HepG2 (cell line): ENCODE measurements at regions not wholly inside any gene's neighbourhood (a gene's known extent, or its start where the extent isn't known, plus 50 kb on each side); places are given as distances from the start of the nearest gene placed in this dataset.

Experiments used
- ATAC-seq: fragments of 200-7000 bp; cut with Tn5 transposase; 3 replicates; pipeline ENCODE4 v1.9.1; 2020; ENCODE audit warnings: mild to moderate bottlenecking, moderate library complexity
- BruUV-seq: library from RNA; stranded (reverse); fragments of 400-500 nt; replicated peaks from 2 replicates; lab custom pipeline; 2021; lab: Mats Ljungman, UMichigan
- CTCF ChIA-PET: fragments of 300-600 bp; formaldehyde crosslinking; extraction: SDS; loops from one replicate; lab custom pipeline; 2021; ENCODE audit warnings: low total read pairs, inconsistent platforms, low intra/inter-chr PET ratio; lab: Yijun Ruan, JAX
- POLR2A ChIA-PET: fragments of 350-600 bp; sonication (Branson Sonifier 250); formaldehyde crosslinking; loops from one replicate; lab custom pipeline; 2020; ENCODE audit warnings: antibody characterized with exemption, inconsistent platforms; lab: Yijun Ruan, JAX
- DNase-seq: peaks from one replicate; pipeline ENCODE4 v3.0.0-alpha.2; 2015; ENCODE audit warnings: low spot score
- FAIRE-seq: peaks from 3 replicates; lab custom pipeline; 2011; peaks lifted over from hg19 to GRCh38; lab: Jason Lieb, UNC
- H2AFZ ChIP-seq: one replicate; pipeline ENCODE4 v1.6.1; 2011; ENCODE audit warnings: low read length, inconsistent platforms
- H3K27ac ChIP-seq: fragments of 300-600 bp; 3 replicates; pipeline ENCODE4 v1.8.0; 2011; ENCODE audit warnings: mixed run types, mild to moderate bottlenecking, mixed read lengths, low read length, inconsistent platforms; ENCODE audit not compliant: insufficient read depth; ENCODE audit errors: extremely low read length
- H3K27me3 ChIP-seq, 2 experiments: fragments of 200-600 bp in 1 of 2; 2 replicates in 1 of 2; 3 replicates in 1 of 2; pipeline versions ENCODE4 v1.6.0 to v1.8.0; 2011; ENCODE audit warnings: low read length in 2 of 2, mild to moderate bottlenecking in 2 of 2, moderate library complexity in 2 of 2, inconsistent platforms in 1 of 2; ENCODE audit not compliant: insufficient read depth in 2 of 2, control insufficient read depth in 1 of 2
- H3K36me3 ChIP-seq, 2 experiments: fragments of 200-600 bp in 1 of 2; replicated peaks in 1 of 2; 2 replicates in 1 of 2; 3 replicates in 1 of 2; pipeline versions ENCODE4 v1.5.1 to v1.8.0; 2011; ENCODE audit warnings: low read length in 2 of 2, inconsistent platforms in 1 of 2; ENCODE audit not compliant: insufficient read depth in 2 of 2, control insufficient read depth in 1 of 2
- H3K4me1 ChIP-seq: 2 replicates; pipeline ENCODE4 v1.5.1; 2012; ENCODE audit warnings: low read length, inconsistent platforms; ENCODE audit not compliant: insufficient read depth
- H3K4me2 ChIP-seq: 2 replicates; pipeline ENCODE4 v1.6.0; 2011; ENCODE audit warnings: low read depth, low read length, inconsistent platforms
- H3K4me3 ChIP-seq, 3 experiments: fragments of 200-600 bp in 1 of 3; sonication (generic), shearing (Covaris generic) in 1 of 3; replicated peaks in 1 of 3; 2 replicates each; pipeline ENCODE4 v1.5.1; 2011 to 2016; ENCODE audit warnings: low read length in 3 of 3, inconsistent platforms in 2 of 3, low read depth in 2 of 3, mild to moderate bottlenecking in 2 of 3, control low read depth in 1 of 3, mixed read lengths in 1 of 3; ENCODE audit not compliant: insufficient read depth in 1 of 3
- H3K79me2 ChIP-seq: one replicate; pipeline ENCODE4 v1.6.1; 2011; ENCODE audit warnings: low read length, inconsistent platforms; ENCODE audit not compliant: insufficient read depth
- H3K9ac ChIP-seq: 2 replicates; pipeline ENCODE4 v1.6.0; 2011; ENCODE audit warnings: mild to moderate bottlenecking, low read depth, low read length, inconsistent platforms; ENCODE audit not compliant: insufficient read depth
- H3K9me3 ChIP-seq: 2 replicates; pipeline ENCODE4 v1.5.1; 2012; ENCODE audit warnings: mild to moderate bottlenecking, low read length
- H4K20me1 ChIP-seq: 2 replicates; pipeline ENCODE4 v1.6.0; 2011; ENCODE audit warnings: inconsistent platforms, mild to moderate bottlenecking, low read length, moderate library complexity; ENCODE audit not compliant: insufficient read depth
- EED ChIP-seq: sonication (generic); formaldehyde crosslinking; IDR thresholded peaks from 2 replicates; pipeline ENCODE4 v1.5.0; 2020; ENCODE audit warnings: mild to moderate bottlenecking, missing genetic modification reagents
- HIC2 ChIP-seq: sonication (generic); formaldehyde crosslinking; IDR thresholded peaks from 2 replicates; pipeline ENCODE4 v1.9.0; 2022; ENCODE audit warnings: low read depth, missing genetic modification reagents
- NR1H2 ChIP-seq: sonication (generic); formaldehyde crosslinking; IDR thresholded peaks from 2 replicates; pipeline ENCODE4 v1.8.1; 2022; ENCODE audit warnings: low read depth, missing genetic modification reagents, borderline replicate concordance
- NRL ChIP-seq: sonication (generic); formaldehyde crosslinking; IDR thresholded peaks from 2 replicates; pipeline ENCODE4 v1.5.0; 2020; ENCODE audit warnings: missing genetic modification reagents, mild to moderate bottlenecking, moderate library complexity, borderline replicate concordance
- RAD21 ChIP-seq: fragments of 450-650 bp; formaldehyde crosslinking; IDR thresholded peaks from 2 replicates; pipeline ENCODE4 v1.5.0; 2020; ENCODE audit warnings: mild to moderate bottlenecking
- SMAD9 ChIP-seq: sonication (generic); formaldehyde crosslinking; IDR thresholded peaks from 2 replicates; pipeline ENCODE4 v1.5.1; 2020; ENCODE audit warnings: mild to moderate bottlenecking, missing genetic modification reagents
- ZMYM2 ChIP-seq: sonication (generic); formaldehyde crosslinking; IDR thresholded peaks from 2 replicates; pipeline ENCODE4 v1.8.0; 2022; ENCODE audit warnings: mild to moderate bottlenecking, missing genetic modification reagents
- ZNF251 ChIP-seq: sonication (generic); formaldehyde crosslinking; IDR thresholded peaks from 2 replicates; pipeline ENCODE4 v1.9.0; 2021; ENCODE audit warnings: mild to moderate bottlenecking, missing genetic modification reagents
- ZNF552 ChIP-seq: sonication (generic); formaldehyde crosslinking; IDR thresholded peaks from 2 replicates; pipeline ENCODE4 v1.9.0; 2022; ENCODE audit warnings: missing genetic modification reagents, mild to moderate bottlenecking, borderline replicate concordance
- ZNF652 ChIP-seq: IDR thresholded peaks from 2 replicates; pipeline ENCODE4 v1.6.1; 2016; ENCODE audit warnings: low read depth, borderline replicate concordance
- WGBS: methylation state at CpG from one replicate; pipeline ENCODE4 v1.1.6; 2017; ENCODE audit warnings: low lambda C conversion rate; 5-methylcytosine and 5-hydroxymethylcytosine counted together
- in situ Hi-C: cut with HindIII; loops from 2 replicates; pipeline ENCODE4 v1.10.0; 2017; ENCODE audit warnings: low pct_unique_long_range_greater_than_20kb; ENCODE audit not compliant: extremely low pct_ligation_motif_present
- intact Hi-C: fragments of 100-400 bp; cut with micrococcal nuclease; formaldehyde crosslinking; loops from one replicate; pipeline ENCODE4 v1.10.0; 2022; ENCODE audit not compliant: unreplicated experiment
- TF ChIP-seq, protein P1 (sequence below): IDR thresholded peaks from 2 replicates; pipeline ENCODE4 v1.6.1; 2012; ENCODE audit warnings: low read depth, low read length, improper control_type of control experiment

DNA sequence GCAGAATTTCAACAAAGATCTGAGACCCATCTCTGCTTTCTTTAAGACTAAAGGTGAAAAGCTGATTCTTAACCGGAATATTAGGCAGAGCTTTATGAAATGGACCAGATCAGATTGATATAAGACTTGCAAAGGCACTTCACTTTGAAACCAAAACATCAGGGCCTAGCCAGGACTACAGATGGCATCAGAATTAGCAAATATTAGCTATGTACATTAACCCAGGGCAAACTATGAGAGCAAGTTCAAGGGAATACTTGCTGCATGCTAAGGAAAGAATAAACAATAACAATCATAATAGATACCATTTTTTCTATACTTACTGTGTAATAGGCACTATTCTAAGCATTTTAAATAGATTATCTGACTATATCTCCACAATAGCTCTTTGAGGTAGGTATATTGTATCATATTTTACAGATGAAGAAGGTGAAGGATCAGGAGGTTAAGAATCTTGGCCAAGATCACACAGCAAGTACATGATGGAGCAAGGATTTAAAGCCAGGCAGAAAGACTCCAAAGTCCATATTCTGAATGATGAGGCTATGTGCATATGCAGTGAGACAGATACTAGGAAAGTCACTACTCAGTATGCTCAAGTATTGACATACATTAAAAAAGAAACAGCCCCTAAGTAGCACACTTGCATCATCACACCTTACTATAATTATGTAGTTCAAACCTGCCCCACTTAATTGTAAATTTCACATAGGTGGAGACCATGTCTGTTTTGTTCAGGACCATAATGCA lies 209.3 kb upstream of the PKN2 start:
- no peak for DNase-seq
- Histone ChIP-seq H3K9me3 (no peaks in the 10 kb centered on the region), H3K27ac (no peak overlapping the region), H3K27me3 (no peaks in the 10 kb centered on the region), H3K4me1 (no peaks in the 10 kb centered on the region), H3K79me2 (no peaks in the 10 kb centered on the region), H3K4me3 (no peak overlapping the region), H3K9ac (no peak overlapping the region), H4K20me1 (no peaks in the 10 kb centered on the region), H3K4me2 (no peak overlapping the region), H2AFZ (no peak overlapping the region), H3K36me3 (no peaks in the 10 kb centered on the region)
- WGBS, result 0% methylated on average over 1 of the region's 1 CpG
- ChIA-PET CTCF (no interaction called here), POLR2A (no interaction called here)
- no peak for FAIRE-seq
- BruUV-seq, result no TSS peak
- no peak for ATAC-seq
- intact Hi-C loops (no loop called here), in situ Hi-C loops (no loop called here)
- TF ChIP-seq ZNF652 (CRISPR knock-in tag) (no peak), ZMYM2 (CRISPR knock-in tag) (no peak), NRL (CRISPR knock-in tag) (no peak), EED (CRISPR knock-in tag) (no peak), ZNF251 (CRISPR knock-in tag) (no peak), NR1H2 (CRISPR knock-in tag) (no peak), SMAD9 (CRISPR knock-in tag) (no peak), HIC2 (CRISPR knock-in tag) (no peak), ZNF552 (no peak), RAD21 (CRISPR knock-in tag) (no peak)
- TF ChIP-seq, protein P1, sequence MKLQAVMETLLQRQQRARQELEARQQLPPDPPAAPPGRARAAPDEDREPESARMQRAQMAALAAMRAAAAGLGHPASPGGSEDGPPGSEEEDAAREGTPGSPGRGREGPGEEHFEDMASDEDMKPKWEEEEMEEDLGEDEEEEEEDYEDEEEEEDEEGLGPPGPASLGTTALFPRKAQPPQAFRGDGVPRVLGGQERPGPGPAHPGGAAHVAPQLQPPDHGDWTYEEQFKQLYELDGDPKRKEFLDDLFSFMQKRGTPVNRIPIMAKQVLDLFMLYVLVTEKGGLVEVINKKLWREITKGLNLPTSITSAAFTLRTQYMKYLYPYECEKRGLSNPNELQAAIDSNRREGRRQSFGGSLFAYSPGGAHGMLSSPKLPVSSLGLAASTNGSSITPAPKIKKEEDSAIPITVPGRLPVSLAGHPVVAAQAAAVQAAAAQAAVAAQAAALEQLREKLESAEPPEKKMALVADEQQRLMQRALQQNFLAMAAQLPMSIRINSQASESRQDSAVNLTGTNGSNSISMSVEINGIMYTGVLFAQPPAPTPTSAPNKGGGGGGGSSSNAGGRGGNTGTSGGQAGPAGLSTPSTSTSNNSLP, result no peak
